GM21367 (cell line): ENCODE measurements at regions not wholly inside any gene's neighbourhood (a gene's known extent, or its start where the extent isn't known, plus 50 kb on each side); places are given as distances from the start of the nearest gene placed in this dataset.

Experiments
- ATAC-seq: cut with Tn5 transposase; IDR thresholded peaks from one replicate; pipeline ENCODE4 v1.9.1; 2021; ENCODE audit not compliant: unreplicated experiment

DNA sequence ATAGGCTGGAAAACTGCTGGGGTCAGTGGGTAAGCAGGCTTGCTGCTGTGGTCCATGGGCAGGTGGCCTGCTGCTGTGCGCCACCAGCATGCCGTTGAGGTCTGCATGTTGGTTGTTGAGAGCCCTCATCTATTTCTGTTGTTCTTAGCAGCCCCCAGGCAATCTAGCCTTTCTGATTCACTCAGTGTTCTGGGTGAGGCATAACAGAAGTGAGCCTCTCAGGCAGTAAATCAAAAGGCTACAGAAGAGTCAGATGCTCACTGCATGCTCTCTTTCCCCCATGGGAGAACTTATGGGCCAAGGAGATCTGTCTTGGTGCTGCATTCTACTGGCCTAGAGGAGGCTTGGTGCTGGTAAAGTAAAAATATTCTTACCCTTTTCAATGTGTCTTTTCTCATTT, 67.8 kb upstream of the ATP10A start:
- ATAC-seq = no peak
